Activated CD4-positive, alpha-beta T cell treated with anti-CD3 and anti-CD28 coated beads for 4 hours (primary cell): ENCODE measurements at regions not wholly inside any gene's neighbourhood (a gene's known extent, or its start where the extent isn't known, plus 50 kb on each side); places are given as distances from the start of the nearest gene placed in this dataset.
"Not testable (repeated sequence)": the region's sequence is repeated elsewhere in the genome, so short reads cannot be mapped to it uniquely, and the experiment has no call there.

Experiments used
- DNase-seq, 2 donors: peaks; one replicate each; pipeline ENCODE4 v3.0.0-alpha.2; 2020

DNA sequence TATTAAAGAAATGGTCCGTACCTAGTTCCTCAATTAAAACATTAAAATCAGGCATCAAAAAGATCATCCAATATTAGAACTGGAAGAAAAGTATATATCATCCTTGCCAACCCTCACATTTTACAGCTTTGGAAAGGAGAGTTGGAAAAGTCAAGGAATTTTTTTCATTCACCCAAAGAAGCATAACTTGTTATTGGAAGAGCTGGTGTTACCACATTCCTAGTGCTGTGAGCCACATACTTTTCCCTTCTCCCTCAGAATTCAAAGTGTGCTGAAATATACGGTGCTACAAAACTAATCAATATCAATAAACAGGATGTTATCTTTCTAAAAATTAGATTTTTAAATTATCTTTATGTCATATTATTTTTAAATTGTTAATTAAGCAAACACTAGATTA is 202.1 kb upstream of the FAT3 start:
- no peak for DNase-seq

DNA sequence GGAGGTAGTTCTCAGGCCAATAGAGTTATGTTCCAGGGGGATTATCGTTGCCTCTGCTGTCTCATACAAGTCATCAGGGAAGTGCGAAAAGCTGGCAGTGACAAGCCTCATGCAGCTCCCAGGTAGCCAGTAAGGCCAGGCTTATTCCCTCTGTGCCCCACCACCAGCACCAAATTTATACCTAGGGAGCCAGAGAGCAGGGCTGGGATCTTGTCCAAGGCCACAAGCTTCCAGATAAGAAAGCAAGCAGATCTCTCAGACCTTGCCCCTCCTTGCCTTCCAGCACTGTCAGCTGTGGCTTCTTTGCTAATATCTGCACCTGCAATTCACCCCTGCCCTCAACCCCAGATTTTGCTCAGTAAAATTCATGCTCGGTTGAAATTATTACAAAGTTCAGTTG is 206.3 kb upstream of the FAT3 start:
- no peak for DNase-seq

- no peak for DNase-seq
Observed at GRCh38 chr11:92008249-92008648, 216.4 kb upstream of the FAT3 start.

GRCh38 chr11:92002568-92002967 is 222.1 kb upstream of the FAT3 start:
- no peak for DNase-seq

DNA sequence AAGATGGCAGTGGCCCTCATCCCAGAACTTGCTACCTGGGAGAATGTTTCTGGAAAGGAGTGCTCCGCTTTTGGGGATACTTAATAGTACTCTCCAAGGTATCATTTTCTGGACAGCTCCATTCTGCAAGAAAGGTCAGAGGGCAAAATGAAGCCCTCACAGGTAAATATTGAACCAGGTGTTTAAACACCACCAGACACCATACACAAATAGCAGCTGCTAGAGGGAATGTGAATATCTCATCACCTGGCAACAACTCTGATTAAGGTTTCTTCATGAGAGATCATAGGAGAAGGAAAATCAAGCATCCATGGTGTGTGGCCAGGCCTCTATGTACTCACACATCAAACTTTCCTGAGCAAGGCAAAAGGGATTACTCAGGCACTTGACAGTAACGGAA is 226.1 kb upstream of the FAT3 start:
- DNase-seq: no peak

DNA sequence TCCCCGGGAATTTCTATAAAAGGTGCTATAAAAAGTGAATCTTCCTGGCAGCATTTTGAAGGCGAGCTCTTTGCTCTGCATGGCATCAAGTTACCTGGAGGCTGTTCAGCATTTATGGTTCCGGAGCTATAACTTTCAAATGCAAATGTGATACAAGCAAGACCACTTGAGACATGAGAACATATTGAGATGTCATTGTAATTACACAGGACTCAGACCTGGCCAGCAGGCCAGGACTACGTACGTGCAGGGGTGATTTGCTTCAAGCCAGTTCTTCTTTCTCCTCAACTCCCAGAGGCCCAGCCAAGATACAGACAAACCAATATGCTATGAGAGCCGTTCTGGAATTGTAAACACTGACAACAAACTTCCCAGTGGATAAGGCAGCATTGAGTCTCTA is 227.4 kb upstream of the FAT3 start:
- DNase-seq: no peak

DNA sequence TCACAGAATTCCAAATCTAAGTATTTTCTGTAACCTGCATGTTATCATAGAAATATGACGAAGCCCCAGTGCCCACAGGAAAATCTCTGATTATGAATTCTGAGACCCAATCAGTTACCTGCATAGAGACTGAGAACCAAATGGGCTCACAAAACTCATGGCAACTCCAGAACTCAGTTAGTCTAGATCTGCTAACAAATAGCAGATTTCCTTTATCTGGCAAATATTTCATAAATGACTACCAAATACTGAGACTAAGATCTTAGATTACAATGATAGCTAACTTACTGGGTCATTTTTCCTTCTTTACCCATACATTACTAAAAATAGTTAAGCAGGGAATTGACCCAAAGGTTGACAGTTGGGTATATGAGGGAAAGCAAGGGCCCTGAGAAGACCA is 228.1 kb upstream of the FAT3 start:
- DNase-seq: no peak

DNA sequence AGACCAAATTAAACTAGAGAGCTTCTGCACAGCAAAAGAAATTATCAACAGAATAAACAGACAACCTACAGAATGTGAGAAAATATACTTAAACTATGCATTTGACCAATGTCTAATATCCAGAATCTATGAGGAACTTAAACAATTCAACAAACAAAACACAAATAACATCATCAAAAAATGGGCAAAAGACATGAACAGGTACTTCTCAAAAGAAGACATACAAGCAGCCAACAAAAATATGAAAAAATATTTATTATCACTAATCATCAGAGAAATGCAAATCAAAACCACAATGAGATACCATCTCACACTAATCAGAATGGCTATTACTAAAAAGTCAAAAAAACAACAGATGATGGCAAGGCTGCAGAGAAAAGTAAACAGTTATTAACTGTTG is 236.2 kb upstream of the FAT3 start:
- not testable (repeated sequence) for DNase-seq

DNA sequence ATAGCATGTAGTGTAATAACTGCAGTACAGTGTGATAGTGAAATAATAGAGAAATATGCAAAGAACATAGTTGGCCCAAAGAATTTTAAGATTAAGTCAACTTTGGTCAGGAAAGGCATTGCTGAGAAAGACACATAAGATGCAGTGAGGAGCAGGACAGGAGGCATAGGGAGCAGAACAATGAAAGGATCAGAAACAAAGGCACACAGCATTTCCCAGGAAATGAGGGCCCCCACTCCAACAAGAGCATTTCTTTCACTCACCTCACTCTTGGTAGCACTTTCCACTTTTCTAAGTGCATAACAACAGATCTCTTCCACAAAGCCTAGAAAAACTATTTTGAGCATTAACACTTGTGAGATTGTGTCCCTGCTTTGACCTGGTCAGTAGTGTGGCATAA is 238.4 kb upstream of the FAT3 start:
- DNase-seq: no peak

GRCh38 chr11:91984033-91984584 is 240.5 kb upstream of the FAT3 start:
- no peak for DNase-seq

GRCh38 chr11:91981995-91982394 is 242.6 kb upstream of the FAT3 start:
- no peak for DNase-seq

GRCh38 chr11:91979775-91980174 is 244.8 kb upstream of the FAT3 start:
- no peak for DNase-seq

DNA sequence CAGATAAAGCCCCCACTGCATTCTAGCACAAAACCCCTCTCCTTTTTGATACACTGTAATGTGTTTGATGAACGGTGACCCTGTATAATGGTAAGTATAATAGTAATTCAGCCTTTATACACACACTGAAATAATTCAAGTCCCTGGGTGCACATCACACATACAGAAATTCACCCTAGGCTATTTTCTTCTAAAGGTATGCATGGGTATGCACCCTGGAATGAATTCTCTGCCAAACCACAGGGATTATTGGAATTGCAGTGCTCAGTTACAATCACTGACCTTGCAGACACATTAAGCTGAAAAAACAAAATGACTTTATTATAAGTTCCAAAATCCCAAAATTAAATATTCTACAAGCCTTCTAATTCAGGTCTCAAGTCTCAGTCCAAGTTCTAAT is 245.9 kb upstream of the FAT3 start:
- no peak for DNase-seq

DNA sequence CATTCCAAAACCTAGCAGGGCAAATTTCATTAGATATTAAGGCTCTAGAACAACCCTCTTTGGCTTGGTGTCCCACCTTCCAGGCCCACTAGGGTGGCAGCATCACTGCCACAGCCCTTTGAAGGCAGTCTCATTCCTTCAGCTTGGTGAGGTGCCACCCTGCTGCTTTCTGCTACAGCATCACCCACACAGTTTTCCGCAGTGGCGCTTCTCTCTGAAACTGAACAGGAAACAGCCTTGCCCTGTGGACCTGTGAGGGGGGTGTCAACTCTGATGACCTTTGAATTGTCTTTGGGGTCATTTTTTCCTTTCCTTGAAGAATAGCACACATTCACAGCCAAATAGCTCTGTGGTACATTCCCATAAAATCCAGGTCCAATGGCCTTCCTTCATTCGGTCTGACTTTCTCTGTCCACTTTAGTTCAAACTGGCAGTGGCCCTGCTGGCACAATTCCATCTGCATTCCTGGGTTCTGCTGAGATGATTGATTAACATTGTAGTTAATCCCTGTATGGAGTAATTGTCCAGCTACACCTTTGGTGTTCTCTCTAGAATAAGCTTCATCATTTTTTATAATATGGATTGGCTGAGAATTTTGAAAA is 251.9 kb upstream of the FAT3 start:
- no peak for DNase-seq

- no peak for DNase-seq
Observed at GRCh38 chr11:91970624-91971023, 254.0 kb upstream of the FAT3 start.

- no peak for DNase-seq
Observed at GRCh38 chr11:91969486-91969885, 255.1 kb upstream of the FAT3 start.

DNA sequence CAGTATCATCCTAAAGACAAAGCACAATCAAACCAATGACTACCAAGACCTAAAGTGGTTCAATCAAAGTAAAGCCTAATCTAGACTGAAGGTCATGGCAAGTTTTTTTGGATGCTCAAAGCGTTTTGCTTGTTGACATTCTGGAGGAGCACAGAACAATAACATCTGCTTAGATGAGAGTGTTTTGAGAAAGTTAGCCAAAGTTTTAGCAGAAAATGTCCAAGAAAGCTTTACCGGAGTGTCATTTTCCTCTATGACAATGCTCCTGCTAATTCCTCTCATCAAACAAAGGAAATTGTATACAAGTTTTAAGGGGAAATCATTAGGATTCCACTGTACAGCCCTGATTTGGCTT is 256.9 kb upstream of the FAT3 start:
- DNase-seq: no peak

- no peak for DNase-seq
Observed at GRCh38 chr11:91967026-91967690, 257.5 kb upstream of the FAT3 start.

GRCh38 chr11:91966368-91966767 is 258.2 kb upstream of the FAT3 start:
- DNase-seq: no peak

- DNase-seq: no peak
Observed at GRCh38 chr11:91960770-91961169, 263.8 kb upstream of the FAT3 start.

DNA sequence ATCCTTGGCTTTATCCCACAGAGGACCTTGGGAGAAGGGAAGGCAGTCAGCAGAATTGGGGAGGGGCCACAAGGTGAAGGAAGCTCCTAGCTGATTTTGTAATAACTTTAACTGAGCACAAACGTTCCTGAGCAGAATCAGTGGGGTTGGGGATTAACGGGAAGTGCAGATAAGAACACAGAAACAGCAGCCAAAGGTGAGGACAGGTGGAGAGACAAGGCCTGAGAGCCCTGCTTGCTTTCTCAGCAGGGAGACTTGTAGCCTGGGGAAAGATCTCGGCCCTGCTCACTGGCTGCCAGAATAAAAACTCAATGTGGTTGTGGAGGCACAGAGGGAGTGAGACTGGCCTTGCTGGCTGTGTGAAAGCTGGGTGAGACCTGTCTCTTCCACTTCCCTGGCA is 265.2 kb upstream of the FAT3 start:
- DNase-seq: no peak

- no peak for DNase-seq
Observed at GRCh38 chr11:91956711-91957110, 267.9 kb upstream of the FAT3 start.

DNA sequence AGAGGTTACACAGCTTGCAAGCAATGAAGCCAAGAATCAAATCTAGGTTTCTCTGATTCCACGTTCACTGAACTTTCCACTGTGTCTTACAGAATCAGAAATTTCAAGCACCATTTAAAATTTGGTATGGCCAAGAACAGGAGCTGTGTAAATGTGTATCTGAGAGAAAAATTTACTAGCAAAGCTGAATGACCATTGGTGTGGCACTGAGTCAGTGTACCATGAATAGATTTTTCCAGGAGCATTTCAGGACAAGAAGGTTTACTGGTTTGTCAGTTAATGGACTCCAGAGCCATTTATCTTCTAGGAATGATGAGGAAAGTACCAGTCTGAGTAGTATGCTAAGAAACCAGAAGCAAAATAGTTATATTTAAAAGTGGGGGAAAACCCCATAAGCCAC is 269.4 kb upstream of the FAT3 start:
- DNase-seq: no peak

DNA sequence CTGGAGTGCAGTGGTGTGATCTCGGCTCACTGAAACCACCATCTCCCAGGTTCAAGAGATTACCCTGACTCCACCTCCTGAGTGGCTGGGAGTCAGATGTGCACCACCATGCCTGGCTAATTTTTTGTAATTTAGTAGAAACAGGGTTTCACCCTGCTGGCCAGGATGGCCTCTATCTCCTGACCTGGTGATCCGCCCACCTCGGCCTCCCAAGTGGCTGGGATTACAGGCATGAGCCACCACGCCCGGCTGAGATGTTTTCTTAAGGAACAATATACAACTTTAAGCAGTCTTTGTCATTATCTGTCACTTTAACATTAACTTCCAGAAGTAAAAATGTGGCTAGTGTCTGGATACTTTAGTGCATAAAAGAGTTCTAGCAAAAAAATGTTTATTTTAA is 272.6 kb upstream of the FAT3 start:
- DNase-seq: no peak

DNA sequence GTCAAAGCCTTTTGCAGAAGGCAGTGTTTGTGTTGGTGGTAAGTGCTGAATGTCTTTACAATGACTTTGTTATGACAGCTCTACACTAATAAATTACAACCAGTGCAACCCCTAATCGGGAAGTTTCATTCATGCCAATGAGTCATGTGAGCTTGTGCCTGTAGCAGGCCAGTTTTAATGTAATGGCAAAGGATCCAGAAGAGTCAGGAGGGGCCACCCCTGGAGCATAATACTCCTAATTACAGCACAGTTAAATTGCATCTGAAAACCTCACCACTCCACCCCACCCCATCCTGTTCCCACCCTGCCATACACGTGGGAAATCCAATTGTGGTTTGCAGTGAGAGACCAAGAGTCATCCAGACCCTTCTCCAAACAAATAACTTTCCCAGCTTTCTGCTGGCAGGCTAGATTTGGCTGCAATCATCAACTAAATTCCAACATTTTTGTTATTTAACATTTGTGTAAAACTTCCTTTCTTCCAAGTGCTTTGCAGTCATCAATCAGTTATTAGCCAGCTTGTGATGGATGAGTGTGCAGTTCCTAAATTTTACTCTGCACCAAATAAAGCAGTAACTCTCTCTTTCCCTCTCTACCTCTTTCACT is 277.3 kb upstream of the FAT3 start:
- no peak for DNase-seq
